Daoy (cell line): ENCODE measurements at regions not wholly inside any gene's neighbourhood (a gene's known extent, or its start where the extent isn't known, plus 50 kb on each side); places are given as distances from the start of the nearest gene placed in this dataset.
"Not testable (repeated sequence)": the region's sequence is repeated elsewhere in the genome, so short reads cannot be mapped to it uniquely, and the experiment has no call there.

ENCODE experiments used
- DNase-seq: peaks from one replicate; pipeline ENCODE4 v3.0.0-alpha.2; 2015; ENCODE audit warnings: low read depth

- DNase-seq: no peak
Measured at GRCh38 chr12:131192951-131193350, 239.2 kb downstream of the ADGRD1 start.

- DNase-seq: no peak
Measured at GRCh38 chr12:131194166-131194565, 240.5 kb downstream of the ADGRD1 start.

DNA sequence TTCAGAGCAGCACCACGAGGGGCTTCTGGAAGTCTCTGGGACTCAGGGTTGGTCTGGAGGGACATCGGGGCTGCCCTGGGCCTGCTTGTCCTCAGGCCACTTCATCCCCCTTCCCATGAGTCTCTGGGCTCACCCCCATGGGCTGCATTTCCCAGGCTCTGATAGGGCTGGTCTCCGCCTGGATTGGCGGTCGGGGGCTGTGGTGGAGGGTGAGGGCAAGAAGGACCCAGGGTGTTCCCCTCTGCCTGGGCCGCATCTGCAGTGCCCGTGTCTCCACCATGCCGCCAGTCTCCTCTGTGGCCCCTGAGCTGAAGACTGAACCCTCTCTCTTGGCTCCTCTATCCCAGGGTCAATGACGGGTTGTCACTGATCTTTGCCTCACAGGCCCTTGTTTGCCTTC is 242.1 kb downstream of the ADGRD1 start:
- no peak for DNase-seq

- no peak for DNase-seq
Measured at GRCh38 chr12:131196220-131196619, 242.5 kb downstream of the ADGRD1 start.

DNA sequence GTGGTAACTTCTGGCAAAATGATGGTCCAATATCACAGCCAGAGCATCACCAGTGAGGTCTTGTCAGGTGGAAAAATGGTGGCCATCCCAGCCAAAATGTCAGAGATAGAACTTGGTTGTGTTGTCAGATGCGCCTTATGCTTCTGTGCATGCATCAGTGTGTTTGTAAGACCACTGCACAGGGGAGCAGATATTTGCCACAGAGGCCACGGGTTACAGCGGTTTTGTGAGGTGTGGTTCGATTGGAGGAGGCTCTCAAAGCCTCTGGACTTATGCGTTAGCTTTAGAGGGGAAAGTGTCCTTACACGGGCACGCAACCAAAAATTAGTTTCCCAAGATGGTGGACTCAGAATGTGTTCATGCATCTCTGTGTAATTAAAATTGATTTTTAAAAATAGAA is 243.8 kb downstream of the ADGRD1 start:
- DNase-seq: no peak

DNA sequence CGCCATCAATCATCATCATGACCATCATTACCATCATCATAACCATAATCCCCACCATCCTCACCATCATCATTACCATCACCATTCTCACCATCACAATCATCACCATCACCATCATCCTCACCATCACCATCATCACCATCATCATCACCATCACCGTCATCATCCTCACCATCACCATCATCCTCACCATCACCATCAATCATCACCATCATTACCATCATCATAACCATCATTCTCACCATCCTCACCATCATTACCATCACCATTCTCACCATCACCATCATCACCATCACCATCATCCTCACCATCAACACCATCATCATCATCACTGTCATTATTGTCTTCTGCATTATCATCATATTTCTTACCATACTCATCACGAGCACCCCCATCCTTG is 245.5 kb downstream of the ADGRD1 start:
- no peak for DNase-seq

DNA sequence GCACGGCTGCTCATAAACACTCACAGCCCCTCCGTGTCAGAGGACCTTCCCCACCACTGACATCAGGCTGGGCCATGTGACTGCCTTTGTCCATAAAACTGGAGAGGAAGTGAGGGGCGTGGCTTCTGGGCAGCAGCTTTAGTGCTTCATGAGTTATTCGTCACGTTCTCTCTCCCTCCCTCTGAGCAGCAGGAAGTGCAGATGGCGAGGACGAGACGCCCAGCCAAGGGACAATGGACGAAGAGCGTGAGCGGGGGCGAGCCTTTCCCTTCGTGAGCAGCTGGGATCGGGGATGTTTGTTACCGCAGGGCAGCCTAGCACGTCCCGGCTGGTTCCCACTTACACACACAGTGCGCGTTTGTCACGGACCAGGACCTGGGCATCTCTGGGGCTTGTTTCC is 248.2 kb downstream of the ADGRD1 start:
- not testable (repeated sequence) for DNase-seq

- DNase-seq: no peak
Measured at GRCh38 chr12:131202592-131203378, 249.1 kb downstream of the ADGRD1 start.

- no peak for DNase-seq
Measured at GRCh38 chr12:131203666-131204415, 250.1 kb downstream of the ADGRD1 start.

DNA sequence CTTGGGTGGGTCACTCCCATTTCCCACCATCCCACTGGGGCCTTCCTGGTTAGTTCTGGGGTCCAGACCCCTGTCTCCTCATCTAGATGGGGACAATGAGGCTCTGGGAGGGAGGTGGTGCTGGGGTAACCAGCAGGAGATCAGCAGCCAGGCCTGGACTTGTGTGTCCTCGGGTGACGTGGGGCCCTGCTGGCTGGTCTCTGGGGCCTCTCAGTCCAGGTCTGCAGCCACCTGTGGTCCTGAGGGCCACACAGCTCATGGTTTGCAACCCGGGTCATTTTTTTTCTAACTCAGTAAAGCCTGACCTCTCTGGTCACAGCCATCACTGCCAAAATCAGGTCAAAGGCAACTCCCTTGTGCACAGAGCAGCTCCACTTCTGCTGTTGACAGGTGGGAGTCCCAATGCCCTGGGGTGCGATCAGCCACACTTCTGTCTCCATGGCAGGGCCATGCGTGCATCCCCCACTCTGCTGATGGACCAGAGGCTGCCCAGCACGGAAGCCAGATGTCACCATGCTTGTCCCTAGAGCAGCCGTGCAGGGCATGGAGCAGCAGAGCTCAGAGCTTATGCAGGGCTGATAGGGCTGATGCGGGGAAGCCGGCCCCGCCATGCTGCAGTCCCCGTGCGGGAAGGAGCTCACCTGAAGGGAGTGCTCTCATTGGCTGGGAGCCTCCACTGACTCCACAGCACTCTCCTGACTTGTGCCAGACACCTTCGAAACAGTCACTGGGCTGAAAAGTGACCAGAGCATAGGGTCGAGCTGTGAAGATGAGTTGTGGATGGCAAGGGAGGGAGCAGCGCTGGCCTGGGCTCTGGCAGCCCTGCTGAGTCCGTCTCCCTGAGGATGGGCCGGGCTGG is 250.9 kb downstream of the ADGRD1 start:
- no peak for DNase-seq

GRCh38 chr12:131205275-131205933 is 251.7 kb downstream of the ADGRD1 start:
- DNase-seq: not testable (repeated sequence)

DNA sequence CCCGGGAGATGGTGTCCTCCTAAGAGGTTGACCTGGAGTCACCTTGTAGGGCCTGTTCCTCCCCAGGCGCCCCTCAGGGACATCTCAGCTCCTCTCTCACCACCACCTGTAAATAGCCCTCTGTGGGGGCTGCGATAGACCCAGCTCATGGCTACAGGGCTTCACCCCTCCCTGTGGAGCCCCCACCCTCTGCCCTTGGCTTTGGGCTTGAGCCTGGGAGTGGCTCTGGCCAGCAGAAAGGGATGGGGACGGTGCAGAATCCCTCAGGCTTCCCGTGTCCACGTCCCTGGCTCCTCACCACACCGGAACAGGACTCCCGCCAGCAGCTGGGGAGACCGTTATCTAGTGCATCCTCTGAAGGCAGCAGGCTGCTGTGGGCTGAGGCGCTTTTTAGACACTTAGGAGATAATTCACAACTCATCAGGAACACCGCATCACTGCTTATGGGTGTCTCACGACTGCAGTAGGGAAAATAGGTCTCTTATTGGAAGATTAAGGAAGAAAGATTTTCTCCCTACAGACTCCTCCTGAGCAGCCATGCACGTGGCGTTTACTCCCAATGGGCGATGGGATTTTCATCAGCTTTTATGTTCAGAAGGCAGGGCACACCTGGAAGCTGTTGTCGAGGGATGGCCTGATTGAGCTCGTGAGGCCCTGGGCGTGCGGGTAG is 253.1 kb downstream of the ADGRD1 start:
- not testable (repeated sequence) for DNase-seq

- not testable (repeated sequence) for DNase-seq
Measured at GRCh38 chr12:131207300-131207660, 253.6 kb downstream of the ADGRD1 start.

- not testable (repeated sequence) for DNase-seq
Measured at GRCh38 chr12:131207841-131208240, 254.1 kb downstream of the ADGRD1 start.

DNA sequence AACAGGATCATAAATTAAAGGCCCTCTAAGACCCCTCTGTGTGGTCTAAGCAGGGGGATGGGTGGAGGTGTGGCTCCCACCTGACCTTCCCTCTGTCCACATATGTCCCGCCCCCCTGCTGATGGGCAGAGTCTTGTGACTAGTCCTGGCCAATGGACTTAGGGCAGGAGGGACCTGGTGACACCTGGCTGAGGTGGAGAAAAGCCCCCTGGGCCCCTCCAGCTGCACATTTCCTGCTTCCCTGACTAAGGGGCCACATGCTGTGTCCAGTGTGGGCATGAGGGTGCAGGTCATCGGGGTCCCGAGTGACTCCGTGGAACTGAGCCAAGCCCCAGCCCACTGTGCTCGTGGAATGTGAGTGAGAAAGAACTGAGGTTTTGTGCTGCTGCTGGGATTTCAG is 254.7 kb downstream of the ADGRD1 start:
- DNase-seq: no peak

GRCh38 chr12:131209082-131210070 is 255.7 kb downstream of the ADGRD1 start:
- DNase-seq: no peak

DNA sequence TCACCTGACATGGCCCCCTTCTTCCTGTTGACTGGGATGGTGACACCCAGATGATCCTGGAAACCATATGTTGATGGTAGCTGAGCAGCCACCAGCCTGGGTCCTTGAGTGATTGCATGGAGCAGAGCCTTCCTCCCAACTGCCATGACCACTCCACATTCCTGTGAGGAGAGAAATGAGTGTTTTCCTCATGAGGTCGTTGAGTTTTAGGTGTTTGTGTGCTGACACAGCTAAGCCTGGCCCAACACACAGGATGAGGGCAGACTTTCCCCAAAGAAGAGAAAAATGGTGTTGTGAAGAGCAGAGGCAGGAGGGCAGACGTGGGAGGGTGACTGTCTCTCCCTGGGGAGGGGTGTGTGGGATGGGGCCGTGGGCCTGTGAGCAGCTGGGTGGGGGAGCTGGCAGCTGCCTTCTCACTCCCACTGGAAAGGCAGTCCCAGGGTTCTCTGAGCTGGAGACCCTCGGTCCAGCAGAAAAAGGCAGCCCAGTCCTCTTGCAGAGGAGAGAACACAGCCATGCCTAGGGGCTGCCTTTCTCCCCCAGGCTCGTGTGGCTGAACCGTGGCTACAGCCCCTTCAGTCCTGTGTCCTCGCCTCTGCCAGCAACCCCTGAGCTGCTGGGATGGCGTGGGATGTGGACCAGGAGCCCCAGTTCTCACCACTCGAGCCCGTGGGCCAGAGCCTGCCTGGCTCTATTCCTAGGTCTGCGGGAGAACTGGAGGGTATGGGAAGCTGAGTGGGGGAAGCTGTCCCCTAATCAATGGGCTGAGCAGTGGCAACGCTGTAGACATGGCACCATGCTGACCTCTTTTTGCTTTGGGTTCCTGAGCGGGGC is 257.0 kb downstream of the ADGRD1 start:
- no peak for DNase-seq

GRCh38 chr12:131211340-131211938 is 257.7 kb downstream of the ADGRD1 start:
- no peak for DNase-seq
